Peyer's patch (tissue), 4 donors: ENCODE measurements at regions not wholly inside any gene's neighbourhood (a gene's known extent, or its start where the extent isn't known, plus 50 kb on each side); places are given as distances from the start of the nearest gene placed in this dataset.

Experiments
- DNase-seq, 3 donors: peaks; one replicate each; pipeline ENCODE4 v3.0.0-alpha.2; 2017 to 2019
- H3K27ac ChIP-seq, 4 donors: fragments of 200-600 bp; sonication (generic); one replicate each; pipeline ENCODE4 v1.5.1; 2016 to 2019
- H3K27me3 ChIP-seq, 2 donors: fragments of 200-600 bp; sonication (generic); one replicate each; pipeline ENCODE4 v1.5.1; 2019
- H3K36me3 ChIP-seq, 3 donors: fragments of 200-600 bp; sonication (generic); one replicate each; pipeline ENCODE4 v1.5.1; 2016 to 2019
- H3K4me1 ChIP-seq, 4 donors: fragments of 200-600 bp; sonication (generic); one replicate each; pipeline ENCODE4 v1.5.1; 2016 to 2019
- H3K4me3 ChIP-seq, 4 donors: fragments of 200-600 bp; sonication (generic); 1 replicate in 3 of 4; 2 replicates in 1 of 4; pipeline ENCODE4 v1.5.1; 2016 to 2019; ENCODE audit warnings: mild to moderate bottlenecking in 1 of 4
- H3K9me3 ChIP-seq, 4 donors: fragments of 200-600 bp; sonication (generic); one replicate each; pipeline ENCODE4 v1.5.1; 2016 to 2019; ENCODE audit warnings: mild to moderate bottlenecking in 1 of 4
- POLR2A ChIP-seq, 2 donors: fragments of 450-650 bp; IDR thresholded peaks; one replicate each; pipeline ENCODE4 v1.5.1; 2017; ENCODE audit warnings: antibody characterized with exemption in 2 of 2, mild to moderate bottlenecking in 2 of 2, moderate library complexity in 2 of 2
- TF ChIP-seq, protein P1 (sequence below), 6 experiments: fragments of 450-650 bp in 4 of 6; fragments of 200-600 bp in 2 of 6; sonication (generic) in 1 of 6; IDR thresholded peaks; one replicate each; pipeline ENCODE4 v1.5.1; 2017 to 2019; ENCODE audit warnings: antibody characterized with exemption in 6 of 6, mild to moderate bottlenecking in 3 of 6, moderate library complexity in 1 of 6

DNA sequence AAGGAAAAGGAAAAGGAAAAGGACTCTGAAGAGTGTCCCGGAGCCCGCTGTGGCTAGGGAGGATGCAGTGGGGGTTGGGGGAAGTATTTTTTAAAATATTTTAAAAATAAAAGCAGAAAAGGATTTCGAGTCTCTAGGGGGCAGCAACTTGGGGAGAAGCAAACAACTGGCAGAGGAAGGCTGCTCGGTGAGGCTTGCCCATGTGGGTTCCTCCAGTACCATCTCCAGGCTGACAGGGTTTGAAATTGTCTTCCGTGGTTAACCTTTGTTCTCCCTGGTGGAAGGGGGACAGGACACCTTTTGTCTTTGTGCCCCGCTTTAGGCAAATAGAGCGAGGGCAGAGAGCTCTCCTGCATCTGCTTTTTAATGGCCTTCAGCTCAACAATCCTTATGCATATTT, 60.4 kb upstream of the SNX9 start:
- no peaks in the 10 kb centered on the region for H3K9me3 ChIP-seq
- peaks cover 21 to 48% (median 39%) of the 10 kb centered on the region in 4 donors for H3K4me1 ChIP-seq
- H3K27ac ChIP-seq = peak overlapping the region in 3 of 4 donors; percentile 80 to 96 (median 81)
- no peaks in the 10 kb centered on the region for H3K36me3 ChIP-seq
- DNase-seq = peak in 2 of 3 donors; percentile 61 to 75
- no peaks in the 10 kb centered on the region for H3K27me3 ChIP-seq
- TF ChIP-seq, protein P1, sequence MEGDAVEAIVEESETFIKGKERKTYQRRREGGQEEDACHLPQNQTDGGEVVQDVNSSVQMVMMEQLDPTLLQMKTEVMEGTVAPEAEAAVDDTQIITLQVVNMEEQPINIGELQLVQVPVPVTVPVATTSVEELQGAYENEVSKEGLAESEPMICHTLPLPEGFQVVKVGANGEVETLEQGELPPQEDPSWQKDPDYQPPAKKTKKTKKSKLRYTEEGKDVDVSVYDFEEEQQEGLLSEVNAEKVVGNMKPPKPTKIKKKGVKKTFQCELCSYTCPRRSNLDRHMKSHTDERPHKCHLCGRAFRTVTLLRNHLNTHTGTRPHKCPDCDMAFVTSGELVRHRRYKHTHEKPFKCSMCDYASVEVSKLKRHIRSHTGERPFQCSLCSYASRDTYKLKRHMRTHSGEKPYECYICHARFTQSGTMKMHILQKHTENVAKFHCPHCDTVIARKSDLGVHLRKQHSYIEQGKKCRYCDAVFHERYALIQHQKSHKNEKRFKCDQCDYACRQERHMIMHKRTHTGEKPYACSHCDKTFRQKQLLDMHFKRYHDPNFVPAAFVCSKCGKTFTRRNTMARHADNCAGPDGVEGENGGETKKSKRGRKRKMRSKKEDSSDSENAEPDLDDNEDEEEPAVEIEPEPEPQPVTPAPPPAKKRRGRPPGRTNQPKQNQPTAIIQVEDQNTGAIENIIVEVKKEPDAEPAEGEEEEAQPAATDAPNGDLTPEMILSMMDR (IDR thresholded peaks at IDR 0.05) = peak in 2 of 6 experiments; percentile 6 to 25
- no peak for TF ChIP-seq POLR2A (IDR thresholded peaks at IDR 0.05)
- H3K4me3 ChIP-seq = no peak overlapping the region

DNA sequence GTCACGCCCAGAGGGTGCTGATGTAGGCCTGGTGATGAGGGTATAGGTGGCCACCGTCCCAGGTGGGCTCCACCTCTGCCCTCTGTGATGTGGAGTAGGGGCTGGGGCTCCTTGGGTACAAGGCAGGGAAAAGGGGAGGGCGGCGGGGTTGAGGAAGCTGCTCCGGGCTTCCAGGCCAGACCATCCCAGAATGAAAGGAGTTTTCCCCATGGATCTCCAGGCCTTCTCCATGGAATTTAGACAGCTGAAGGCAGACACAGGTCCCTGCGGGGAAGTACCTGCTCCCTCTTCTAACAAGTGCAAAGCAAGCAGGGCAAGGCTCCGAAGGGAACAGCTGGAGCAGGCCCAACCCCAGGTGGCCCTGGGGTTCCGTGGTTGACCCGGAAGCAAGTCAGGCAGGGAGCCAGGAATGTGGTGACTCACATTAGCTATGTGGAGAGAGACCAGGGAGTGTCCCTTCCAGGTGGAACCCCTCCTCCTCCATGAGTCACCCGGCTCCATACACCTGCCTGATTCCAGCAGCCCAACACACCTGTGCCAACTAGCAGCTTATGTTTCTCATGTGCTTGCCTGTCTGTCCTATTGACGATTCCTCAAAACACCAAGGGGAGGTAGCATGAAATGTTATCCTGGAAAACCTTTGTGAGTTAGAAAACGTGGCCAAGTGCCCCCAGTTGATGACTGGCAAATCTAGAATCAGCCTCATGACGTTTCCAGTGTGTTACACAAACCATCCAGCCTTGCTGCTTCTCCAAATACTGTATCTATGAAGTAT, 59.7 kb upstream of the SNX9 start:
- Histone ChIP-seq H3K36me3 (no peaks in the 10 kb centered on the region), H3K9me3 (no peaks in the 10 kb centered on the region), H3K4me3 (peak overlapping the region in 2 of 4 donors; percentile 14 to 15), H3K27me3 (no peaks in the 10 kb centered on the region), H3K4me1 (peaks cover 21 to 48% (median 41%) of the 10 kb centered on the region in 4 donors), H3K27ac (peak overlapping the region; percentile 70 to 96 (median 80))
- DNase-seq = peak; percentile 42 to 96 (median 95)
- peak in 1 of 2 donors; percentile 59 for TF ChIP-seq POLR2A (IDR thresholded peaks at IDR 0.05)
- TF ChIP-seq, protein P1 (IDR thresholded peaks at IDR 0.05) = no peak

DNA sequence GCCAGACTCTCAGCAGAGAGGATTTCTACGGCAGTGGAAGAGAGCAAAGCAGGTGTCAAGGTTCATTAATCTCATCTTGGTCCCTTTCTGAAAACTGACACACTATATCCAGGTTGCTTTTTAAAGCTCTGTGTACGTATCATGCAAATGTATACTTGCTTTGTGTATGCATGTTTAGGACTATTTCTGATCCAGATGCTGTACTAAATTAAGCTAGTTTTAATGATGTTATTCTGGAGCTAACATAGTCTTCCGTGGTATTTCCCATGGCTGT, 59.2 kb upstream of the SNX9 start:
- H3K4me3 ChIP-seq = peak overlapping the region in 2 of 4 donors; percentile 15 to 30
- TF ChIP-seq POLR2A (IDR thresholded peaks at IDR 0.05) = no peak
- TF ChIP-seq, protein P1 (IDR thresholded peaks at IDR 0.05) = no peak

DNA sequence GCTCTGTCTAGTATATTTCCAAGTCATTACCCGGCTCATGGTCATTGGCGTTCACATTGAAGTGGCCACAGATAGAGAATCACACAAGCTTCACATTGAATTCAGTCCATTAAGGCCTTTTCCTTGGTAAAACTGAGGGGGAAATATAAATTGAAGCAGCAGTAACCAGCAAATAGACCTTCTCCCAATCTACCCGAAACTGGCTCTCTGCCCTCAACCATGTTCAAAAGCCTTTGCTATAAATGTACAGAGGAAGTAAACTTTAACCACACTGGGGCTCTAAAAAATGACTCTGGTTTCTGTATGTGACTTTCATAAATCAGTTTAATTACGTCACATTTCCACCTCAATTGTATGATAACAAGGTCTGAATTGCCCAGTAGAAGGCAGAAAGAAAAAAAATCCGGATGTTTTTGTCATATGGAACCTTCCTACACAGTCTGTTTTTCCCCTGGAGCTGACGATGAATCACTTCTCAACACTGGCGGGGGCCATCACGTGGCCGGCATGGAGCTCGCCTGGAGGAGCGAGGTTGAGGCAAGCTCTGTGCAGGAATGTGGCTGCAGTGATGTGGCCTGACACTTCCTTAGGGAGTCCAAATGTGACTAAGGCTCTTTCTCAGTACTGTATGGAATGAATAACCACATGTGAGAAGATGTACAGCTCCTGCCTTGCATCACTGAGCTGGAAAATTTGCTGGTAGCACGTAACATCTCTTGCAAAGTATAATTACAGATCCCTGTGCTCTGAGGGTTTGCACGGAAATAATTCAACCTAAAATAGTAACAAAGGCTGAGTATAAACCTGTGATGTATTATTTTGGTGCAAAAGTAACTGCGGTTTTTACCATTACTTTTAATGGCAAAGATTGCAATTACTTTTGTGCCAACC, 58.6 kb upstream of the SNX9 start:
- H3K9me3 ChIP-seq = no peaks in the 10 kb centered on the region
- peak overlapping the region in 2 of 4 donors; percentile 15 to 30 for H3K4me3 ChIP-seq
- peaks cover 21 to 48% (median 45%) of the 10 kb centered on the region in 4 donors for H3K4me1 ChIP-seq
- H3K27ac ChIP-seq = peak overlapping the region; percentile 70 to 96 (median 80)
- peak; percentile 80 to 95 (median 89) for DNase-seq
- peak in 1 of 2 donors; percentile 27 for TF ChIP-seq POLR2A (IDR thresholded peaks at IDR 0.05)
- TF ChIP-seq, protein P1 (IDR thresholded peaks at IDR 0.05) = peak in 1 of 6 experiments; percentile 2
- no peaks in the 10 kb centered on the region for H3K36me3 ChIP-seq
- H3K27me3 ChIP-seq = no peaks in the 10 kb centered on the region

More for the DNA sequence above, 59.2 kb upstream of the SNX9 start:
- Histone ChIP-seq H3K9me3 (no peaks in the 10 kb centered on the region), H3K4me1 (peaks cover 21 to 48% (median 41%) of the 10 kb centered on the region in 4 donors), H3K27ac (peak overlapping the region; percentile 70 to 96 (median 80)), H3K36me3 (no peaks in the 10 kb centered on the region), H3K27me3 (no peaks in the 10 kb centered on the region)
- no peak for DNase-seq

DNA sequence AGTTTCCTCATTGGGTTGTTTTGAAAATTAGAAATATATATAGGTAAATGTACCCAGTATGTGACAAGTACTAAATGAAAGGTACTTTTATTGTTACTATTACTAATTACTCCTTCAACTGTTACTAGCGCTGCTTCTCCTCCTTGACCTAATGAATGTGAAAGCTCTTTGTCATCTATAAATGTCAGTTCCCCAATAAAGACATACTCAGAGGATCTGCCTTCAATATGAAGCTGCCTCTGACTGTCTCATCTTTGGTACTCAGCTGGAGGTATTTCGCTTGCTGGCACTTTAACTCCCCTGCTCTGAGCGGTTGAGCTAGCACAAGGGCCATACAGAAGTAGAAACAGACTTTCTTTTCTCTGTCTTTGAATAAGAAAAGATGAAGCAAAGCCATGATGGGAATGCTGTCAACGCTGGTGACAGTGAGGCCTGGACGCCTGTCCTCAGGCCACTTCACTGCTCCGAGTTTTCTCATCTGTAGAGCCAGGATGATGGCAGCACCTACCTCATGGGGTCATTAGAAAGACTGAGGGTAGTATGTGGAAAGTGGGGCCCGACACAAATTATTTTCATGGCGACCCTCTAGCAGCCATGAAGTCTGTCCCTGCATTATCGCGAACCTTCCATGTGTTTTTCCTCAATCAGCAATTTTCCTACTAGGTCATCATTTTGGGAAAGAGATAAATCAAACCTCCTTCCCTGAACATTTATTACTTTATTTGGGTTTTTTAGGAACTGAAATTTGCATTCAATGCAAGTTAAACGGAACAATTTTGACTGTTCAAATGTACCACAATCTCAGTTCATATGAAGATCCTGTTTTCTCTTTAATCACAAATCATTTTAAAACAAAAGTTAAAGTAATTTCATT, 55.9 kb upstream of the SNX9 start:
- Histone ChIP-seq H3K4me3 (no peak overlapping the region), H3K36me3 (no peaks in the 10 kb centered on the region), H3K4me1 (peaks cover 17 to 37% (median 29%) of the 10 kb centered on the region in 4 donors), H3K27ac (peak overlapping the region in 3 of 4 donors; percentile 61 to 77 (median 73)), H3K27me3 (no peaks in the 10 kb centered on the region), H3K9me3 (no peaks in the 10 kb centered on the region)
- TF ChIP-seq POLR2A (IDR thresholded peaks at IDR 0.05) = no peak
- DNase-seq = no peak
